NCI-H1105 (cell line): ENCODE measurements at regions not wholly inside any gene's neighbourhood (a gene's known extent, or its start where the extent isn't known, plus 50 kb on each side); places are given as distances from the start of the nearest gene placed in this dataset.

ENCODE experiments used
- DNase-seq: peaks from one replicate; lab custom pipeline; 2025; lab: John Stamatoyannopoulos, UW

DNA sequence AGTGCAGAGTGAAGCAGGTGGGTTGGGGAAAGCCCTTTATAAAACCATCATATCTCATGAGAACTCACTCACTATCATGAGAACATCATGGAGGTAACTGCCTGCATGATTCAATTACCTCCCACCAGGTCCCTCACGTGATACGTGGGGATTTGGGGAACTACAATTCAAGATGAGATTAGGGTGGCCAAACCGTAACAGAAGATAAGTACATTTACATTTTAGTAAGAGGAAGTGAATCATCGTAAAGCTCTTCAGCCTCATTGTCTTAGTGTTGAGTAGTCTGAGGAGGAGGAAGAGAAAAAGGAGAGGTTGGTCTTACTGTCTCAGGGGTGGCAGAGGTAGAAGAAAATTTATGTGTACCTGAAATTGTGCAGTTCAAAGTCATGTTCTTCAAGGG lies 1053.4 kb upstream of the ADGRL4 start:
- DNase-seq, result no peak

DNA sequence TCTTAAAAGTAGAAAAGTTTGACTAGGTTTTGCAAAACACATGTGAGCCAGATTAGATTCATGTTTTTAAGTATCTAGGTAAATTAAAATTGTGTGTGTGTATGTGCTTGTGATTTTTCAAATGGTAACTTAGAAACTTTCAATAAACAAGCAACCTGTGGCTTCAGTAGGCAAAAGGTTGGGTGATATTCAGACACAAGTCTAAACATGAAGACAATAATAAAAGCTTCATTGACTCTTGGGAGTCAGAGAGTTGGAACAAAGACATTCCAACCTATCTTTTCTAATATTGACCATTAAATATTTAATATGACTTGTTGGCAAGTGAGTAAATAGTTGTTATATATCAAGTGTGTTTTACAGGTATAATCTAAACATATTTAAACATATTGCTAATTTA lies 1049.6 kb upstream of the ADGRL4 start:
- no peak for DNase-seq

DNA sequence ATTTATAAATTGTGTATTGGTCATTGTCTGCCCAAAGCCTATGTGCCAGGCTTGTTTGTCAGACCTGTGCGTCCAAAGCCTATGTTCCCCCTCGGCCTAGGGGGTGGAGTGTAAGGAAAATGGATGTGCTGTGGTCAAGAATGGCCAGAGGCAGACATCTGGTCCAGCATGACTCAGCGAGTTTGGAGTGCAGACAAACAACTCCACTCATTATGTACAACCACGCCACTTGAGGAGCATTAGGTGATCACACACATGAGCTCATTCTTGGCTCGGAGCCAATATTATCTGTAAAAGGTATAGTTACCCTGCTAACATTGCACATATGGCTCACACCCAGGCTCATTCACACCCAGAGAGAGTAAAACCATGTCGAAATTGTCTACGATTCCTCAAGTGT lies 1047.6 kb upstream of the ADGRL4 start:
- peak; percentile 97 for DNase-seq

DNA sequence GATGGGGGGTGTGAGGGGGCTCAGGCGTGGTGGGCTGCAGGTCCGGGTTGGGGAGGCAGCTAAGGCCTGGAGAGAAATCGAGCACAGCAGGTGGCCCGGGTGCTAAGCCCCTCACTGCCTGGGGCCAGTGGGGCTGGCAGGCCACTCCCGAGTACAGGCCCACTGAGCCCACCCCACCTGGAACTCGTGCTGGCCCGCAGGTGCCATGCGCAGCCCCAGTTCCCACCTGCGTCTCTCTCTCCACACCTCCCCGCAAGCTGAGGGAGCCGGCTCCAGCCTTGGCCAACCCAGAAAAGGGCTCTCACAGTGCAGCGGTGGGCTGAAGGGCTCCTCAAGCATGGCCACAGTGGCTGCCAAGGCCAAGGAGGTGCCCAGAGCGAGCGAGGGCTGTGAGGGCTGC lies 1047.1 kb upstream of the ADGRL4 start:
- DNase-seq, result no peak

DNA sequence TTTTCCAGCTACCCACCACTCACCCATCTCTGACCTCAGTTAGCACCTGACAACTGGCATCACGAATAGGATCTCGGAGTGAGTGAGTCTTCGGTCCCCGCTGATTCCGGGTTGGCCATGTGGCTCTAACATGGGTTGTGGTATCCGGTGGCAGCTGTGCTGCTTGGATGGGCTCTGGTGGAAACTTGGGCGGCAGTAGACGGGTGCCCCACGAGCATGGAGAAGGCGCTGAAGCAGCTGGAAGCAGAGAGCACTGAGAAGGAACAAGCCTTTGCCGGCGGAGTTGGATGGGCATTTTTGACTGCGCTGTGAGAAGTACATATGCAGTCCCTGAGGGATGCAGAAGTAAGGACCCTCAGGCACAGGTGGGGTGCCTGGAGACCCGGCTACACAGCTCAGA lies 1044.0 kb upstream of the ADGRL4 start:
- DNase-seq, result no peak

DNA sequence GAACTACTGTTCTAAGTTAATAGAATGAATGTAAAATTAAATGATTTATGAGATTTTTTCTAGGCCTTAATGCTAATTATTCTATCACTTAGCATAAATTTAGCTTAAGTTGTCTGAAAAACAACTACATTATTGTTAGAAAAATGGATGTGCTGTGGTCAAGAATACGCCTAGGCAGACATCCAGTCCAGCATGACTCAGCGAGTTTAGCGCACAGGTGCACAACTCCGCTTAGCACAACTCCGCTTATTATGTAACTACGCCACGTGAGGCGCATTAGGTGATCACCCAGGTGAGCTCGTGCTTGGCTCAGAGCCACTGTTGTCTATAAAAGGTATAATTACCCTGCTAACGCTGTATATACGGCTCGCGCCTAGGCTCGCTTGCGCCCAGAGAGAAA lies 1043.6 kb upstream of the ADGRL4 start:
- no peak for DNase-seq

DNA sequence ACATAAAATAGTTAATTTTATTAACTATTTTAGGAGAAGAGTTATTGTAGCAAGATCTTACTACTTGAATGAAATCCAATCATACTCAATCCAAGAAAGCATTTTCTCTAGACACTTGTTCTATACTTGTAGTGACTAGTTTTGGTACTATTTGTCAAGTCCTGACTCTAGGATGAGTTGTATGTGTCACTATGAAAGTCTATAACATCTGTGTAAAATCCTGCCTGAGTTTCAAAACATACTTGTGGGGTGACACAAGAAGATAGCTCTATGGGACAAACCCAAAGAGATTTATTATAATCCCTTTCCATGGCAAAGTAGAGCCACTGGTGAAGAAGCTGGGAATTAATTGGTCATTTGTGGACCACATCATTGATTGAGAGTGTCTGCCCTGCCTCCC lies 1042.2 kb upstream of the ADGRL4 start:
- no peak for DNase-seq

DNA sequence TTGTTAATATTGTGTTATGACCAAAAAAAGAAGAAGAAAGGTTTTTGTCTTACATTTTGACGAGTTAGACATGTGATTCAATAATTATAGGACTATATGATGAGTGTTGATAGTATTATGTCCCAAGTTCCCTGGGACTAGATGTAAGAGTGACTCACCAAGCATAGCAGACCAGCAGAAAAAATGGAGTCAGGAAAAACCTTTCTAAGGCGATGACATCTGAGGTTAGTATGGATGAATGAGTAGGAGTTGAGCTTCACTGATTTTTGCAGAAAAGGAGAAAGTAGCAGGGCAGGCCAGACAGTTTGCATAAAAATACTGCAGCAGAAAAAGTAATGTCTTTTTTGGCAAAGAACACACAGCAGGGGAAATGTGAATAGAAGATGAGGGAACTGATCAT lies 1041.3 kb upstream of the ADGRL4 start:
- no peak for DNase-seq

DNA sequence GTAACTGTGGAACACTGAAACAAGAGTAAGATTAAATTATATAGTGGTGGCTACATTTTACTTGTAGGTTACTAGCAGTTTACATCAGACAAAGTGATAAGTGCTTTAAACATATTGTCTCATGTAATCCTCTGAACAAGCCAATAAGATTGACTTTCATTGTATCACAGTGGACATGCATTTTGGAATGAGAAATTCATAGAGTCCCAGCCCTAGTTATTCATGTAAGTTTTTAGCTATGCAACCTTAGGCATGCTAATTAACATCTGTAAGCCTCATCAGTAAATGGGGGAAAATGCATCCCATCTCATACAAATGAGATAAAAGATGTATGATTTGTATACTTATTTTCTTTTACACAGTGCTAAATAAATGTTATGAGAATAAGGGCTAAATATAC lies 1038.1 kb upstream of the ADGRL4 start:
- DNase-seq, result no peak

DNA sequence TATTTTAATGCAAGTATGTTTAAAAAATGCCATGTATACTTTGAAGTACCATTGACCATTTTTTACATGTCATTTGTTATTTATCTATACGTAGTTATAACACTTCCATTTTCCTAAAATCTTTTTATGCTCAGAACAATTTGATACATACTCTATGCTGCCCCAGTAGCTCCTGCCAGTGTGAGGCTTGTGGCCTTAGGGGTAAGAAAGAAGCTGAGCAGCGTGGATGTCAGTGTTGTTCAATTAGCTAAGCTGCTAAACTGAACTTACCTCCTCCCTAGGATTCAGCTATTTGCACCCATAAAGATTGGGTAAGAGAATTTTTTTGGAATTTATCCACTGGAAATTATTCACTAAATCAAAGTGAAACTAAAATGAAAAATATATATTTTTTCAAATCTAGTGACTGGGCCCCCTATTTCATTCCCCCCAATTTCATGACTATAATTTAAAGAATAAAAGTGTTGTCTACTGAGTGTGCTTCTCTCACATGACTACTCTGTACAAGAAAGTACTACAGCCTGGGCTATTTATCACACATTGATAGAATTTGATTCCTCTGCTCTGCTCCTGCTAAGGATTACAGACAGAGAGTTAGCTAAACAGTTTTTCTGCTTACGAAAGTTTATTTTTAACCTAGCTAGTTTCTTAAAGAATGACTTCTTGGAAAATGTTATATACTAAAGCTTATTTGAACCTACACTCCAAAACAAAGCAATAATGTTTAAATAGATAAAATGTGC lies 1030.3 kb upstream of the ADGRL4 start:
- DNase-seq, result no peak

DNA sequence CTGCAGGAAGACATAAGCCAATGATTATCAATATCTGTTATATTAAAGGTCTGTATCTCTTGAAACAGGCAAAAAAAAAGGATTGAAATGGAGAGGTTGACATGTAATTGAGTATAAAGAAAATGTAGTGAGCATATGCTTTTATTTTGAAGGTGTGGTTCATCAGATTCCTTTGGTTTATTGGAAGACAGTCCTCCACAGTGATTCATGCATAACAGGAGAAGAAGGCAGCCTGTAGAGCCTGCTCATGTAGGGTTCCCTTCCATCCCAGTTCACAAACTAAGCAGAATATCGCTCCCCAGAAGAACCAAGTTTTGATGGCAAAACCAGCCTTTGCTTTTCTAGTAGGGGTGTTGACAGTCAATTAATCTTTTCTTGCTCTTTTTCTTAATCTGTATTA lies 1016.8 kb upstream of the ADGRL4 start:
- no peak for DNase-seq

DNA sequence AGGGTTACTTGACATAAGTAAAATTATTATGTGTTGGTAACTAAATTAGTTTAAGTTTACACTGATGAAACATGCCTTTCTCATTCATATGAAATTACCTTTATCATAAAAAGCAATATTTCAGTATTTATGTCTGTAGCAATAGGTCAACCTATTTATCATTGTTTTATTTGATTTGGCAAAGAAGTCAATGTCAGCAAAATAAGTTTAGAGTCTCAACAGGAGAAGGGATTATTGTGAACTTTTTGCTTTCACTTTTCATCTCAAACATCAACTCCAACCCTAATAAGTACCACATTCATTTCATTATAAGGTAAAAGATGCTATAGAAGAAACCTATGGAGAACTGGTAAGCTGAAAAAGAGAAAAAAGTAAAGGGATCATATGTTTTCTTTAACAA lies 1015.4 kb upstream of the ADGRL4 start:
- no peak for DNase-seq

DNA sequence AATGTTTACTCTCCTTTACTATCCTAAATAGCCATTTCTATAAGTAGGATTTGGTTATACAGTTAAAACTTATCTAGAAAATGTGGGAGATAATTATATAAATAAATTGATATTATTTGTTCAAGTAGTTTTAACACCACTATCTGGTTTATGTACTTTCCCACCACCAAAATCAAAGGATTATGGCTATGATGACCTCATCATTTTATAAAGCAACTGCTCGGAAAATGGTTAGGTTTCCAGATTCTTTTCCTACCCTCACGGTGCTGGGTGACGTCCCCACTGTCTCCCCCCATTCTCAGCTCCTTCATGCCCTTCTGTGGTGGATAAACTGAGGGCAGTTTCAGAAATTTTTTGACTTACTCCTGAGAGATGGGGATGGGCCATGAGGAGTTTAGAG lies 1011.8 kb upstream of the ADGRL4 start:
- no peak for DNase-seq

DNA sequence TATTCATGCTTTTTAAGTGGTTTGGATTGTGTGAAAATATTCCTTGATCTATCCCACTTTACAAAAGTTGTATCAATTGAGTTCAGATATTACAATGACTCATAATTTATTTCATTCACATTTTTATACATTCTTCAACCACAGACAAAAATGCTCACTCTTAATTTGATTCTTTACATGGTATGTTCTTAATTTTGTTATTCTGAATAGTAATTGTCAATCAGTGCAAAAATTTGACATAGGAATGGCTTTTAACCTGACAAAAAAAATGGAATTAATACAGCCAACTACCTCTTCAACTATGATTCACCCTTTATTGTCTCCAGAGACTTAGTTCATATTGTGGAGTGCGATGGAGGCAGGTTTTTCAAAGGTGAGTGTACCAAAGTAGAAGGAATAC lies 1002.4 kb upstream of the ADGRL4 start:
- no peak for DNase-seq

DNA sequence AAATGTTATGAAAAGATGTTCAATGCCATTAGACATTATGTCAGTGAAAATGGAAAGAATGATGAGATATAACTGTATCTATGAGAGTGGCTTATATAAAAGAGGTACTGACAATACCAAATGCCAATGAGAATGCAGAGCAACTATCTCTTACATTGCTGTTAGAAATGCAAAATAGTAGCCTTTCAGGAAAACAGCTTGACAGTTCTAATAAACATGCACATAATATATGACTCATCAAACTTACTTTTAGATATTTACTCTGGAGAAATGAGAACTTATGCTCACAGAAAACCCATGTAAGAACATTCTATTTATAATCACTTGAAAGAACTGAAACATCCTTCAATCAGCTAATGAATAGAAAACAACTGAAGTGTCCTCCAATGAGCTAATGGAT lies 996.7 kb upstream of the ADGRL4 start:
- DNase-seq, result no peak

DNA sequence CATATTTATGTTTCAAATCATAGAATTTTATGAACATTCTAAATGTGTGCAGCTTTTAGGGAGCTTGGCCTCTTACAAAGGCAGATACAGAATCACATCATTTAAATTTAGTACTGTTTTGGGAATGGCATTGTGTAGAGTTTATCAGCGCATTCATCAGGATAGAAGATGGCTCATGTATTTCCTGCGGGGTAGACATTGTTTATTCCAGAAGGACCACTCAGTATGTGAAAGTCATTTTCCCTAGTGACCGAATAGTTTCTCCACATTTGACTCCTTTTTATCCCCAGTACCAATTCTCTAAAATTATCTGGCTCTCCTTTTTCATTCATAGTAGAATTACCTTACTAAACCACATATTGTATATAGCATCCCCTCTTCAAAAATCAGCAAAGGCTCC lies 981.9 kb upstream of the ADGRL4 start:
- no peak for DNase-seq

DNA sequence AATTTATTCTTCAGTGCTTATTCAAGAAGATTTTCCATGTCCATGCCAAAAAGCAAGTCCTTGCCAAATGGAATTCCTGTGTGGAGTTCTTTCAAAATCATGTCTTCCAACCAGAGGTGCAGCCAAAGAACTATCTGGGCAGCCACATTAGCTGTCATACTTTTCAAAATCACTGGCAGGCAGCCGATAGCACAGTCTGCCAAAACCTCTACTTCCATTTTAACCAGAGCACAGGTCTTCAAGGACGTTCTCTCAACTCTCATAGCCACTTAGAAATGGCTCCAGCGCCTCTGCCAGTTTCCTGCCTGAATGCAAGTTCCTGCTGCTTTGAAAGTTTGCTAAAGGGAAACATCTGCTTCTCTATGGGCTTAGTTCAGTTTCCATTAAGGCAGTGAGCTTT lies 975.7 kb upstream of the ADGRL4 start:
- DNase-seq, result peak; percentile 49

DNA sequence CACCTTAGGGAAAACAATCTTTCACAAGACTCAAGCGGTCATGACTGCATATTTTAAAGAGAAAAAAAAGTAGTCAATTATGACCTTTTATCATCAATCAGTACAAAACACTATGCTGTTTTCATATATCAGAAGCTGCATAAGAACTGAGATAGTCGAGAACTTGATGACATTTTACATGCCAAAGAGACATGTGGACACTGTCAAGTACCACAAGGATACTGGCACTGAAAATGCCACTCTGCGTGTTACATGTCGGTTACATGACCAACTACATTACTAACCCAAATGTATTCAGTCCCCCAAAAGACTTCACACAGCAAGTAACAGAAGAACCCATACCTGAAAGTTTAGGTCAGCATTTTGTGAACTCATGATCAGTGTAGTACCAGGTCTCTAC lies 975.0 kb upstream of the ADGRL4 start:
- DNase-seq, result no peak

DNA sequence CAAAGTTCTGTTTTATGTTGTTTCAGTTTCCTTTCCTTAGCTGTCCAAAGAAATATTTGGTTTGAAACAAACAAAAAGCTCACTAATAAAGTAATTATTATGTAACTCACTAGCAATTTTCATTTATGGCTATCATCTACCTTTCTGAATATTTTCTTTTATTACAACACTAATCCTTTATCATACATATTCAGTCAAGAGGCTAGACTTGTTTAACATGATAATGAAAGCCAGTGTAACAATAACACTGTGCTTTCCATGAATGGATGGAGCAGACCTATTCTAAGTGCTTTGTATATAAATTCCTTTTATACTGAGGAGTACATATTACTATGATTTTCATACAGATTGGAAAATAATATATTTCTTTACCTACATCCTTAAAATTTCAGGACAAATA lies 972.8 kb upstream of the ADGRL4 start:
- DNase-seq, result no peak

DNA sequence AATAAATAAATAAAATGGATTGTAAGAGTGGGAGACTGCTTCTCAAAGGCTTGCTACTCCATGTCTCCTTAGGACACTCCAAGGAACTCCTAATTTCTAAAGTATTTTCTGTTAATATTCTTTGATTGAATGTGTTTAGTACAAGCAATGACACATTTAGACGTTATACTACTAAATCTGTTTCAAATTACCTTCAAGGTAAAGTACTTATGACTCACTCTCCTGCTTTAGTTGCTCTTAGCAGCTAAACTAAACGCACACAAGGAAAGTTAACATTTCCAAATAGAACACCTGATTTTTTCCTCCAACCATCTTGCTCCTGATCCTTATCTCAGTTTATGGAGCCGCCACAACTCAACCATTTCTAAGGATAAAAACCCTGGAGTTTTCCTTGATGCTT lies 969.8 kb upstream of the ADGRL4 start:
- DNase-seq, result no peak

DNA sequence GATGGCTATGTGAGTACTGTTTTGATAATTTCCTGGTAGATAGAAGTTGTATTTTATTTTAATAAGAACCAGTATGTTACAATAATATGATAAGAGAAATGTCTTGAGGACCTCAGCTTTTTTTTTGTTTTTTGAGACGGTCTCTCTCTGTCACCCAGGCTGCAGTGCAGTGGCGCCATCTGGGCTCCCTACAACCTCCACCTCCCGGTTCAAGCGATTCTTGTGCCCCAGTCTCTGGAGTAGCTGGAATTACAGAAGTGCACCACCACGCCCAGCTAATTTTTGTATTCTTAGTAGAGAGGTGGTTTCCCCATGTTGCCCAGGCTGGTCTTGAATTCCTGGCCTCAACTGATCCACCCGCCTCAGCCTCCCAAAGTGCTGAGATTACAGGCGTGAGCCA lies 968.1 kb upstream of the ADGRL4 start:
- no peak for DNase-seq

DNA sequence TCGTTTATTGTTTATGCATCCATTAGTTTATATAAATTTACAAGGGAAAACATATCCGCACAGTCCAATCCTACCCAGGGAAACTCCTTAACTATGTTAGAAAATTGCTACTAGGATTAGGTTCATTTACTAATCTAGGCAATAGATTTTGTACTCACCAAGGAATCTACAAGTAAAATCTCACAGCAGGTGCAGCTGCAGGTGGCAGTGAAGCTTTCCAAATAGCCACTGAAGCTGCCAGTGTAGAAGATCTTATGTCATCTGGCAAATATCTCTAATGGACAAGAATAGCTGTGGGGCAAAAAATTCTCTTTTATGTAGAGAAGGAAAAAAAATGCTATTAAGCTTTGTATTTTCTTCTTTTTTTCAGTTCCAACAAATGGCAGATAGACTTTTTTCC lies 963.4 kb upstream of the ADGRL4 start:
- peak; percentile 6 for DNase-seq

DNA sequence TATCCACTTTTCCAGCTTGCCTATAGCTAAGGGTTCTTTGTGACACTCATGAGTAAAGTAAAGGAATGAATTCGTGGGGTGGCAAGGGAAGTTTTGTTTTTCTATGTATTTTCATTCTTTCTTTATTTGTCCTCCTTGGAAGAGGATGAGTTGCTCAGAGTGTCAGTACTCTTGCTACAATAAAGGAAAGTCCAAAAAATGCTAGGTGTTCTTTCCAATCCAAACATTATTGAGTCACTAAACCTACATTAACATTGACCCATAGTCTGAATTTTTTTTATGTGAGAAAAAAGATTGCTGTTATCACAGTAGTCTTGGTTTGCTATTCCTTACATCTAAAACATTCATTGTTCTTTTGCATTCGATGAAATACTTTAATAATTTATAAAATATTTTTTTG lies 959.9 kb upstream of the ADGRL4 start:
- no peak for DNase-seq

DNA sequence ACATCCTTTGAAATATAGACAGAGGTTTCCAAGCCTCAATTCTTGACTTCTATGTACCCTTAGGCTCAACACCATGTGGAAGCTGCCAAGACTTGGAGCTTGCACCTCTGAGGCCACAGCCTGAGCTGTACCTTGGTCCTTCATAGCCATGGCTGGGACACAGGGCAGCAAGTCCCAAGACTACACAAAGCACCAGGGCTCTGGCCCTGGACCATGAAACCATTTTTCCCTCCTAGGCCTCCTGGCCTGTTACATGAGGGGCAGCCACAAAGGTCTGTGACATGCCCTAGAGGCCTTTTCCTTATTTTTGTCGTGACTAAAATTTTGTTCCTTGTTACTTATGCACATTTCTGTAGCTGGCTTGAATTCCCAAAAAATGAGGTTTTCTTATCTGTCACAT lies 953.1 kb upstream of the ADGRL4 start:
- no peak for DNase-seq

DNA sequence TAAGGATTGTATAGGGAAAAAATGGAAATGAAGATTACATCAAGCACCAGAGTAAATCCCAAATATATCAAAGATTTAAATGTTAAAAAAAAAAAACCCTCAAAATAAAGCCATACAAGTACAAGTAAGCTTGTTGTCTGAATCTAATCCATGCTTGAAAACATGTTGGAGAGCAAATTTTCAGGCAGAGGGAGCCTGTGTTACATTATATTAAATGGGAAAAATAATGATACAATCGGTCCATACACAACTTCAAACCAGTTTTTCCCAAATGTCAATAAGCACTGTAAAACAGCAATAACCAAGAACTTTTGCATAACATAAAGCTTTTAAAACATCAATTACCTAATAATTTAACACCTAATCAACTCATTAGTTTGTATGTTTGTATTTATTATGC lies 949.4 kb upstream of the ADGRL4 start:
- no peak for DNase-seq
